DMS153 treated with DMSO at 0.1 percent for 48 hours (cell line): ENCODE measurements at regions not wholly inside any gene's neighbourhood (a gene's known extent, or its start where the extent isn't known, plus 50 kb on each side); places are given as distances from the start of the nearest gene placed in this dataset.
"Not testable (repeated sequence)": the region's sequence is repeated elsewhere in the genome, so short reads cannot be mapped to it uniquely, and the experiment has no call there.

Experiments
- DNase-seq: peaks from one replicate; lab custom pipeline; 2025; ENCODE audit not compliant: unreplicated experiment; lab: John Stamatoyannopoulos, UW

DNA sequence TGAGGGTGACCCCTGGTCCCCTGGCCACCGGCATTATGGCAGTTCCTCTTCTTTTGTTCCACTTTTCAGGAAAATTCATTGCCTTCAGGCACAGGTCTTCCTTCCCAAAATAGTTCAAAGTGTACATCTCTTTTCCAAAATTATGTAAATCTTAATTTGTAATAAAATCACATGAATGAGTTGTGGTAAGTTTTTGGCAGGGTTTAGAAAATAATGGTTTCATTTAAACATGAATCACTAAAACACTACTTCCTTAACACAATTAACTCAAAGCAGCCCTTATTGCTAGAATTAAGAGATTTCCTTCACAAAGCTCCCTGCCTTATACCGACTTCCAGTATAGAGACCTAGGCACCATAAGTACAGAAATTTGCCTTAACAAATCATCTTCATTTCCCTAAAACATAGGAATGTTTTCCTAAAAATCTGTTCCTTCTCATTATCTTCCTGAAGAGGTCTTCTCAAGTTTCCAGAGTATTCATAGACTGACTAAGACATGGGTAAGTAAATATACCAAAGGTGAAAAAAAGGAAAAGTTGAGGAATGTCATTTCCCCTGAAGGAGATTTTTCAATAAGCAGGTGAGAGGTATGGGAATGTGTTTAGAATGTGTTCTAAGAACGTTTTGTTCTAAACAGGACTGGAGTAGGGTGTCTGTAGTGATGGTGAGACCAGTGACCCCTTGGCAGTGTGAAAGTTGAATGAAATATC lies 148.2 kb upstream of the CITED2 start:
- no peak for DNase-seq

DNA sequence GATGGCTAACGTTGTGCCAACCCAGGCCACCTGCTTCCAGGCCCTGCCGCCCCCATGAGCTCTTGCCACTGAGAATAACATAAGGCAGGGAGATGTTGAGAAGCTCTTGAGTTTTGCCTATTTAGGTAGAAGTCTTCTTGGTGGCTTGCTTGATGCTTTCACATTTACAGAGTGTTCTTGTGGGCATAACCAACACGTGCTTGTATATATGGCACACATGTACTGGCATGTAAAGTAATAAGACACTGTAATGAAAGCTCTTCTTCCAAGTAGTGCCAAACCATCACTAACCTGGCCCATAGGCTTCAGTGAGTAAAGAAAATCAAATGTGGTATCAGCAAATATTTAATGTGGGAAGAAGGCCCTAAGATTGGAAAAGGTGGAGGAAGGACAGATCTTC lies 146.9 kb upstream of the CITED2 start:
- no peak for DNase-seq

DNA sequence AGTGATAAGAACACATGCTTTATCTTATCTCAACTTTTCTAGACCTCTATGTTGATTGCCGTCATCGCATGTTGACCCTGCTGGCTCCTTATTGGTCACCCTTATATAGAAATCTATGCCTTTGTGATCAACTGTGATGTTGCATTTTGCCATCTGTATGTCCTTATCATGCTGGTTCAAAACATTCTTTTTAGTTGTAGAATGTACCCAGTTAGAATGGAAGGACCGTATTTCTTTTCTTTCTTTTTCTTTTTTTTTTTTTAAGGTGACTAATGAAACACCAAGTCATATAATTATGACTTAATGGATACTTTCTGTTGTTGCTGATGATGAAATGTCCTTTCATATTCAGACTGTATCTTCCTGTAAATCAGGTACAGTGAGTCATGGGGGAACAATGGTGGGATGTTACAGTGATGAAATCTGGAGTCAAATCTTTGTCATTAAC lies 145.9 kb upstream of the CITED2 start:
- DNase-seq: no peak

DNA sequence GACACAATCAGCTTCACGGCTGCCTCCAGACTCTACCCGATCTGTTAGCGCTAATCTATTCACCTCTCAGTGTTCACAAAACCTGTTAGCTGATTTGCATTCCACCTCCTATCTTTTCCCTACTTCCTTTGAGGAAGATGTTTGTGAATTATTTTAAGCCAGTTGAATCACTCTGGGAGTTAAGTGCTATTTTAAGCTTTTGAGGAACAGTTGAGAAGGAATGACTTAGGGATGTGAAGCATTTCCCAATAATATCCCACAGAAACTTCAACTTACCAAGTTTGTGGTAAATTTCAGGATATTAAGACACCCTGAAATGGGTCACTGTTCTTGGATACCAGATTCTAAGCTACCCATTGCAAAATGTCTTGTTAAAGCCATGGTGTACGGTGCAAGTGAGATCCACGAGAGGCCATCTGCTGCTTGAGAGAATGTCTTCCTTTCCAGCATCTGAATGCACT lies 145.2 kb upstream of the CITED2 start:
- no peak for DNase-seq

DNA sequence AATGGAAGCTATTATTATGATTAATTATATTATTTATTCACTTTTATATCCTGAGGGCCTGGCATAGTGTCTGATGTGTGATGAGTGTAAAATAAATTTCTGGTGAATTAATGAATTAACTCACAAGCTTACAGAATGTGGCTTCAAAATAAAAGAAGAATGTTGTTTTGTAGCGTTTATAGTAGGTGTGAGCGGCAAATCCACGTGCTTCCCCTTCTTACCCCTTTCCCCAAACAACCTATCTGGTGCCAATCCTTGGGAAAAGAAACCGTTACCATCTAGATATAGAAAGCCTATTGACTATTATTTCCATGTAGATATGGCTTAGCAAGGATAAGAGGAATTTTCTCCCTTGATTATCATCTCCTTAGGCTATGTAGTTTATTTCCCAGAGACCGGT lies 144.6 kb upstream of the CITED2 start:
- DNase-seq: no peak

DNA sequence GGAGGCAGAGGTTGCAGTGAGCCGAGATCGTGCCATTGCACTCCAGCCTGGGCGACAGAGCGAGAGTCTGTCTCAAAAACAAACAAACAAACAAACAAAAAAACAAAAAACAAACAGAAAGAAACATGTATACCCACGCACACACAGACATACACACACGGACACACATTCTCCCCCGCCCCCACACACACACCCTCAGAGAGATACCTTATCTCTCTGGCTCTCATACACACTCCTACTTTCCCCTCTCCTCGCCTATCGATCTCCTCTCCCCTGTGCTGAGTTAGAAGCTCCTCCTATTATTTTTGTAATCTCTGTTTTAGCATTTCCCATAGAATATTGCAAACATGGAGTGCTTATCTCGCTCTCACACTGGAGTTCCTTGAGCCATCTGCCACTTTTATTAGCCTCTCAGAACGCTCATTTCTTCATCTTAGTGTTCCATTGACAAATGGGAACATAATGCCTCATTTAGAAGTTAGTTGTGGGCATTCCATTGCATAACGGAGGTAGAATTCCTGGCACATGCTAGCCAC lies 144.2 kb upstream of the CITED2 start:
- no peak for DNase-seq

DNA sequence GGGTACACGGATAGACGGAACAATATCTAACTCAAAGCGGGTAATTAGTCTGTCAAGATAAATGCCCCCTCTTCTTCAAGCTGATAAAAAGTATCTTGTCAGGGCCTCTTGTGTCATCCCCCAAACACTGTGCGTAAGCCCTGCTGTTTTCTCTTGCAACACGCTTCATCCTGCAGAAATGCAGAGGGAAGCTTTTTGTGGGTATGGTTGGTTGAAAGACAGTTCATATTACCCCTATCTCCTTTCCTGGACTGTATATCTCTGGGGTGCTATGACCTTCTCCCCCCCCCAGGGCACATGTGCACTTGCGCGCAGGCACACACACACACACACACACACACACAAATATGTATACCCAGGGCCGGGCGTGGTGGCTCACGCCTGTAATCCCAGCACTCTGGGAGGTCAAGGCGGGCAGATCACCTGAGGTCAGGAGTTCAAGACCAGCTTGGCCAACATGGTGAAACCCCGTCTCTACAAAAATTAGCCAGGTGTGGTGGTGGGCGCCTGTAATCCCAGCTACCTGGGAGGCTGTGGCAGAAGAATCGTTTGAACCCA lies 143.6 kb upstream of the CITED2 start:
- not testable (repeated sequence) for DNase-seq

DNA sequence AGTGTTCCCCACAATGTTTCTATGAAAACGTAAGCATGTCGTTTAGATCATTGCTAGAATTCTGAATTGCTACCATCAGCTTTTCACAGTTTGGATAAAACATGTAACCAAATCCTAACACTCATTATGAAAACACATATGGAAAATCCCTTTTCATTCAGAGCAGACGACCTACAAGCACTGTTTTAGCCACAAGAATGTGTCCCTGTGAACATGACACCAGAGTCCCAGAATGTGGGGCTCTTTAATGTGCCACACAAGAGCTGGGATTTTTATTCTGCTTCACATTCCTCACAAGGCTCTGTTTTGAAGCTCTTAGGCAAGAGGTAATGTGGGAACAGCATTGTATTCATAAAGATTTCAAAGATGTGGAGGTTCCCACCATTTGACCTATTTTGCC lies 141.1 kb upstream of the CITED2 start:
- DNase-seq: no peak

DNA sequence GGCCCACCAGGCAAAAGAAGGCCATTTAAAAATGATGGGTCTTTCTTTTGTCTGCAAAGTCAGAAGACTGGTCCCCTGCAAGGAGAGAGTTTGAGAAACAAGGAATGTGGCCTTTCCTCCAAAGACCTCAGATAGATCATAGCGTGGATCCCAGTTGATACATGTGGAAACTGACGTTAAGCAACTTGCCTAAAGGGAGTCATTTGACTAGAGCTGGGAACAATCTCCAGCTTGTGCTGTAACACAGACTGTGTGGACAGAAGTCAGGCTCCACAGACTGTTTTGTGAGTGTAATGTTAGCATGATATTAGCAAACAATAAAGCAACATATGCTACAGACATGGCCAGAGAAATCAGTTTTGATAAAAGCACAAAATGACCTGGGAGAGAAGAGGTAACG lies 140.4 kb upstream of the CITED2 start:
- DNase-seq: no peak

DNA sequence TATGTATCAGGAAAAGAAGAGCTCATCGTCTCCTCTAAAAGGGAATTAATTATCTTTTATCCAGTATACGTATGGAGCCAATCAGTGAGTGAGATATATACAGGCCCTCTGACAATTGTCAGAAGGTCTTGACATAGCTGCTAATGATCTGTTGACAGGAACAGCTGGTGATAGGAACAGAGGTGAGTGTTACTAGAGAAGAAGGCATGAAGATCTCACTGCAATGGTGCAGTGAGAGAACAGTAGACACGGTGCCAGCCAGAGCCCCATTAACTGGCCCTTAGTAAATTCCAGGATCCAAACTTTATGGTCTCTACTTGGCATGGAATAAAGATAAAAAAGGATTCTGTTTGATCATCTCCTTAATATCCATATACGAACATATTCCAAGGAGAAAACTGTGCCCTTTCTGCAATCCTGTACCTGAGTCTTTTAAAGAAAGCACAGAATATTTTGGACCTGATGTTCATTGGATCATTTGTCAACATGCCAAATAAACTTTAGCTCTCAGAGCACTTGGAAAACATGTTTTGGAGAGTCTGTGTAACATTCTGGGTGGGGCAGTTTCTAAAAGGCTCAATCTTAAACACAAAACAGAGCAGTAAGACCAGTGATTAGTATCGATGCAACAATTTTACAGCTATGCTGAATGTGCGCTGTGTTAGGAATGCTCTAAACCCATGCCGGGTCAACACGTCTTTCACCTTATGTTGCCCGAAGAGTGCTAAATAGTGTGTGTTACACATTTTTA lies 135.8 kb upstream of the CITED2 start:
- DNase-seq: no peak

DNA sequence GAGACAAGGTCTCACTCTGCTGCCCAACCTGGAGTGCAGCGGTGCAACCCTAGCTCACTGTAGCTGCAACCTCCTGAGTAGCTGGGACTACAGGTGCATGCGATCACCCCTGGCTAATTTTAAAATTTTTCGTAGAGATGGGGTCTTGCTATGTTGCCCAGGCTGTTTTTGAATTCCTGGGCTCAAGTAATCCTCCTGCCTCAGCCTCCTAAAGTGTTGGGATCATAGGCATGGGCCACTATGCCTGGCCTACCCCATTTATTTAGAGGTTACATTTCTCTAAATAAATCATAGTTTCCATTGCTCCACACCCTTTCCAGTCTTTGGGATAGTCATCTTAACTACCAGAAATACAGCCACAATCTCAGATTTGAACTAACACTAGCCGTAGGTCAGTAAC lies 134.7 kb upstream of the CITED2 start:
- no peak for DNase-seq

DNA sequence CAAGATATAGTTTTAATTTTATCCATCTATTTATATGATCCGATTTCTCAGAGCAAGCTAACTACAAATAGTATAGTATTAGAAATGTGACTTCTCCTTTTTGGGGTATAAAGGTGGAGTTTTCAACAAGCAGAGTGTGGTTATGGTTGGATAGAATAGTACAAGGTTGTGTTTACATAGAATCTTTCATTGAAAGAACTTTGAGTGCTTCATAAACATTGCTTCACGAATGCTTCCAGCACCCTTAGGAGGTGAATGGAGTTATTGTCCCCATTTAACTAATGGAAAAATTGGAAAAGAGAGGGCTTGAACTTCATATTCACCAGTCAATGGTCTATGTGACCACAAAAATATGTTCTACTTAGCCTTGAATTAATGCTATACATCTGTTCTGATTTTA lies 134.1 kb upstream of the CITED2 start:
- no peak for DNase-seq

DNA sequence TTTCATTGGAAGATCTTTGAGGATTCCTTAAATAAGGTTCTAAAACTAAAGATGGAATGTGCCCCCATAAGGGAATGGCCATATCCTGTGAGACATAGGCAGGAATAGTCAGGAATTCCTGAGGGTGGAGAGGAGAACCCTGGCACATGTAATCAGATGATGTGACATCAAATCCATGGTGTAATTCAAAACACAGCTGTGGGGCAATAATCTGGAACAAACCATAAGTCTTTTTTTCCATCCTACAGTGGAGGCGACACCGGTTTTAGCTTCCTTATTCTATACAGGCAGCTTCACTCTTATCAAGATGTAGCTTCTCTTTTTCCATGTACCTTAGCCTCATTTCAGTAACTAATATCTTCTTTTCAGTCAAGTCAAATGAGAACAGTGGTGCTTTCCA lies 133.6 kb upstream of the CITED2 start:
- no peak for DNase-seq

DNA sequence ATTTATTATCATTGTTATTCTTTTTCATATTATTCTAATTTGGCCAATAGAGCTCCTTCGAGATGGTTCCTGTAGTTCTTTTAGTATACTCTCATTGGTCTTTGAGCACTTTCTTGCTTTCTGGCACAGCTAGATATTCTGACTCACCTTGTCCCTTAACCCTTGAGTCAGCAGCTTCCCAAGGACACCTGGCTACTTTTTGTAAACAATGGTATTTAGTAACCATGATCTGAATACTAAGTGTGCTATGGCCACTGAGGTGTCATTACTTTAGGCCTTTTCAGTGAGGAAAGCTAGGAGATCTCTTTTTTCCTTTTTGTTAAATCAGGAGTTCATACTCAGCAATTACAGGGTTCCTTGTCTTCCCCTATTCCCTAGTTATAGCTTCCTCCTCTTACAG lies 126.5 kb upstream of the CITED2 start:
- no peak for DNase-seq

DNA sequence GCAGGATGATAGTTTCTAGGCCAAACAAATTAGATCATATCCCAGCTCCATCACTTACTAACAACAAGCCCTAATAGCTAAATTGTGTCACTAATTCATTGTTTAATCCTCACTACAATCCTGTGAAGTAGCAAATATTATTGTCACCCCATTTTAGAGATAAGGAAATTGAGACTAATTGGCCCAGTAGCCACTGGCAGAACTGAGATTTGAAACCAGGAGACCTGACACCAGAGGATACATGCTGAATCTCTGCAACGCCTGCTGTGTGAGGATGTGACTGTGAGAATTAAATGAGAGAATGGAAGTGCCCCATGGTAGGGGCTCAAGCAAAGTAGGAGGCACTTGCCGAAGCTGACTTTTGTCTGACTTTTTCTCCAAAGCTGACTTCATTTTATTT lies 124.3 kb upstream of the CITED2 start:
- no peak for DNase-seq

DNA sequence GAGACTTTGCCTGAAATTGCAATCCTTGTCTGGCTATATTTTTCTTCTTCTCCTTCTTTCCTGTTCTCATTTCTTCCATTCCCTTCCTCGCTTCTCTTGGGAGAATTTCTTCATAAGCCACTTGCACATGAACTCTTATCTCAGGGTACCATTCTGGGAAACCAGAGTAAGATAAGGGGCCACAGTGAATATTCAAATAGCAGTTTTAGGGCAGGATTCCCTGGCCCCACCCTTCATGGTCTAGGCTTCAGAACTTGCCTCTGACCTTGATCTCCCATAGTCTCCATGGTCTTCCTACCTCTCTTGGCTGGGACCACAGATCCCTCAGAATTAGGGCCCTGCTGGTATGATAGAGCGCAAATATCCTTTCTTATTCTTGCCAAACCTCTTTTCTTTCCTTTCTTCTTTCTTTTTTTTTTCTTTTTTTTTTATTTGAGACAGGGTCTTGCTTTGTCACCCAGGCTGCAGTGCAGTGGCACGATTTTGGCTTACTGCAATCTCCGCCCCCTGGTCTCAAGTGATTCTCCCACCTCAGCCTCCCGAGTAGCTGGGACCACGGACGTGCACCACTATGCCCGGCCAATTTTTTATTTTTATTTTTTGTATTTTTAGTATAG lies 123.0 kb upstream of the CITED2 start:
- no peak for DNase-seq

DNA sequence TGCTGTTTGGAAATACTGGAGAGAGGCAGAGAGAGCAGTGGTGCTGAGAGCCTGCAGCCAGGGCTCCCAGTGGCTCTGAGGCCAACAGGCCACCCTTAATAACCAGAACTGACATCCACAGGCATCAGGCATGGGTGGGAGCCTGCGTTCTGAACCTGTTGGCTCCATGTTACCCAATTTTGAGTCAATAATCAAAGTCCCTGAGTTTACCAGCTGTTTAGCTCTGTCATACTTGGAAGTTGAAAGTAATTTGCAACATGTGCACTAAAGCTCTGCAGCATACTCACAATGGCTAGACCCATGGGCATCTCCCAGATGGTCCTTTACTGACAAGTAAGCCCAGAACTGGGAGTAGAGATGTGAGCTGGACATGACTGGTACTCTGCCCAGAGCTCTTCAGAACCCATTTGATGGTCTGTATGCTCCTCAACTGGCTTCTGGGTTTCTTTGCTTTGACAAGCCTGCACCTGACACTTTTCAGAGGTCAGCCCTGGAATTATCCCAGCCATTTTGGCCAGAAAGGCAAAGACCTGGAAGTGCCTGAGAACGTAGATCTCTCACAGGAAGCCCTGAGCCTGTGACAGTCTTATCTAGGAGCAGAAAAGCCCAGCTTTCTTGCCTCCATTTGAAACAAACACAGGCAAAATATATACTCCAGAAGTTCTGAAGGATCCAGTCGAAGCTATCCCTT lies 122.4 kb upstream of the CITED2 start:
- DNase-seq: no peak

DNA sequence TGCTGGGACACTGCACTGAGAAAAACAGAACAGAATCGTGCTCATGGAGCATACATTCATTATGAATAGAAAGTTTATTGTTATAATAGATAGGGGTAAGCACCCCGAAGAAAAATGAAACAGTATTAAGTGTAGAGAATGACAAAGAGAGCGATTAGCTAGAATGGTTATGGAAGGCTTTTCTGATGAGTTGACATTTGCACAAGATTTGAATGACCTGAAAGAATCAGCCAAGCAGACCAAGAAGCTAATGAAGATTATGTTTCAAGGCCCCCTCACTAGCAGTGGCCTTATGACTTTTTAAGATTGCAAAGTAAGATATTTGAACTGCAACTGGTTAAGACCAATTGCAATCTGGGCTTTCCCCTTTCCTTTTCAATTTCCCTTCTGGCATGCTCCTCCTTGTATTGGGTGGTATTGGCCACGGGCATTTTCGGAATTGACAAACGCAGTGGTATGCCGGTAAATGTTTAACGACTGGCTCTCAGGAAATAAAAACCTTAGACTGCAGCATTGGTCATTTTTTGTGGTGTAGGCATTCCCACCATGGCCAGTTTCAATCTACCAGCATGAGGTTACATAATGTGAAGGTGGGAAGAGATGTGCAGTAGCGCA lies 120.0 kb upstream of the CITED2 start:
- DNase-seq: no peak

DNA sequence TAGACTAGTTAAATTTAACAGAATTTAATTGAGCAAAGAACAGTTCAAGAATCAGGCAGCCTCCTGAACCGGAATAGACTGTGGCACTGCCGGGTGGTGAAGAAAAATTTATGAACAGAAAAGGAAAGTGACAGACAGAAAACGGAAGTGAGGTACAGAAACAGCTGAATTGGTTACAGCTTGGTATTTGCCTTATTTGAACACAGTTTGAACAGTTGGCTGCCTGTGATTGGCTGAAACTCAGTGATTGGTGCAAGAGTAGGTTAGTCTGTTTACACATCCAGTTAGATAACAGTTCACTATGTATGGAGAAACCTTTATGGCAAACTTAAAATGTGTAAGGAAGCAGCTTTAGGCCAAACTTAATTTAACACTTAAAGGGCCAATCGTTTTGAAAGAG lies 116.0 kb upstream of the CITED2 start:
- DNase-seq: no peak

DNA sequence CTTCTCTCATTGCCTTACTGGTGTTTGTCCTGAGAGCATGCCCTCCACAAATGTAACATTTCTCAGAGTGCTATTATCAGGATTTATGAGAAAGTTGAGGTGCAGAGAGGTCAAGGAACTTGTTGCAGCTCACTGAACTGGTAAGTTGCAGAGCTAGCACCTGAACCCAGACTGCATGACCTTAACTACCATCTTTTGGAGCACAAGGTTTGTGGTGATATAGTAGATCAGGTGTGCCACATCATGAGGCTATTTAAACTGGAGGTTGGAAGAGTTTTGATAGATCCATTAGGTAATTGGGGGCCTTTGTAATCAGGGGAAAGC lies 112.0 kb upstream of the CITED2 start:
- DNase-seq: no peak
